ENCODE measurements at regions not wholly inside any gene's neighbourhood (a gene's known extent, or its start where the extent isn't known, plus 50 kb on each side); places are given as distances from the start of the nearest gene placed in this dataset.

- Mint-ChIP-seq H3K36me3 (ENCODE audit: unreplicated experiment) (no peaks in the 10 kb centered on the region), H3K4me1 (ENCODE audit: low read depth, unreplicated experiment) (no peaks in the 10 kb centered on the region), H3K9me3 (ENCODE audit: unreplicated experiment) (no peaks in the 10 kb centered on the region), H3K4me3 (ENCODE audit: unreplicated experiment) (no peak overlapping the region), H3K27me3 (ENCODE audit: unreplicated experiment) (no peaks in the 10 kb centered on the region), H3K27ac (ENCODE audit: unreplicated experiment) (no peak overlapping the region)
- DNase-seq = no peak
- no peak for TF ChIP-seq CTCF (IDR thresholded peaks at IDR 0.05; ENCODE audit: partially characterized antibody, unreplicated experiment)
Observed at GRCh38 chr2:221225752-221226151, 346.4 kb downstream of the EPHA4 start.

GRCh38 chr2:221228214-221228769 lies 343.8 kb downstream of the EPHA4 start:
- no peak for DNase-seq
- Mint-ChIP-seq H3K4me3 (ENCODE audit: unreplicated experiment) (no peak overlapping the region), H3K27me3 (ENCODE audit: unreplicated experiment) (no peaks in the 10 kb centered on the region), H3K36me3 (ENCODE audit: unreplicated experiment) (no peaks in the 10 kb centered on the region), H3K9me3 (ENCODE audit: unreplicated experiment) (no peaks in the 10 kb centered on the region), H3K4me1 (ENCODE audit: low read depth, unreplicated experiment) (peaks cover 6% of the 10 kb centered on the region), H3K27ac (ENCODE audit: unreplicated experiment) (no peak overlapping the region)
- no peak for TF ChIP-seq CTCF (IDR thresholded peaks at IDR 0.05; ENCODE audit: partially characterized antibody, unreplicated experiment)

- H3K27me3 Mint-ChIP-seq (ENCODE audit: unreplicated experiment) = no peaks in the 10 kb centered on the region
- TF ChIP-seq CTCF (IDR thresholded peaks at IDR 0.05; ENCODE audit: partially characterized antibody, unreplicated experiment) = no peak
- no peaks in the 10 kb centered on the region for H3K36me3 Mint-ChIP-seq (ENCODE audit: unreplicated experiment)
- no peak overlapping the region for H3K4me3 Mint-ChIP-seq (ENCODE audit: unreplicated experiment)
- H3K4me1 Mint-ChIP-seq (ENCODE audit: low read depth, unreplicated experiment) = peaks cover 6% of the 10 kb centered on the region
- H3K9me3 Mint-ChIP-seq (ENCODE audit: unreplicated experiment) = no peaks in the 10 kb centered on the region
- no peak for DNase-seq
- H3K27ac Mint-ChIP-seq (ENCODE audit: unreplicated experiment) = no peak overlapping the region
Observed at GRCh38 chr2:221229099-221229498, 343.0 kb downstream of the EPHA4 start.

GRCh38 chr2:221231511-221231910 lies 340.6 kb downstream of the EPHA4 start:
- DNase-seq = no peak
- no peaks in the 10 kb centered on the region for H3K9me3 Mint-ChIP-seq (ENCODE audit: unreplicated experiment)
- no peak for TF ChIP-seq CTCF (IDR thresholded peaks at IDR 0.05; ENCODE audit: partially characterized antibody, unreplicated experiment)
- no peaks in the 10 kb centered on the region for H3K36me3 Mint-ChIP-seq (ENCODE audit: unreplicated experiment)
- no peak overlapping the region for H3K27ac Mint-ChIP-seq (ENCODE audit: unreplicated experiment)
- no peaks in the 10 kb centered on the region for H3K27me3 Mint-ChIP-seq (ENCODE audit: unreplicated experiment)
- no peak overlapping the region for H3K4me3 Mint-ChIP-seq (ENCODE audit: unreplicated experiment)
- H3K4me1 Mint-ChIP-seq (ENCODE audit: low read depth, unreplicated experiment) = peaks cover 6% of the 10 kb centered on the region

- no peaks in the 10 kb centered on the region for H3K9me3 Mint-ChIP-seq (ENCODE audit: unreplicated experiment)
- no peaks in the 10 kb centered on the region for H3K36me3 Mint-ChIP-seq (ENCODE audit: unreplicated experiment)
- no peak overlapping the region for H3K4me3 Mint-ChIP-seq (ENCODE audit: unreplicated experiment)
- no peak for DNase-seq
- H3K27me3 Mint-ChIP-seq (ENCODE audit: unreplicated experiment) = no peaks in the 10 kb centered on the region
- peaks cover 6% of the 10 kb centered on the region for H3K4me1 Mint-ChIP-seq (ENCODE audit: low read depth, unreplicated experiment)
- no peak overlapping the region for H3K27ac Mint-ChIP-seq (ENCODE audit: unreplicated experiment)
- TF ChIP-seq CTCF (IDR thresholded peaks at IDR 0.05; ENCODE audit: partially characterized antibody, unreplicated experiment) = no peak
Observed at GRCh38 chr2:221235941-221236340, 336.2 kb downstream of the EPHA4 start.
